Upper lobe of left lung (tissue), 6 donors: ENCODE measurements at regions not wholly inside any gene's neighbourhood (a gene's known extent, or its start where the extent isn't known, plus 50 kb on each side); places are given as distances from the start of the nearest gene placed in this dataset.

ENCODE experiments used
- ATAC-seq, 2 donors: fragments of 200-7000 bp; cut with Tn5 transposase; one replicate each; pipeline ENCODE4 v1.9.1; 2022; ENCODE audit warnings: mild to moderate bottlenecking in 2 of 2, moderate library complexity in 2 of 2; ENCODE audit not compliant: low FRiP score in 2 of 2
- DNase-seq, 2 donors: peaks; one replicate each; pipeline ENCODE4 v3.0.0-alpha.2; 2019 to 2020
- H3K27ac ChIP-seq, 4 donors: fragments of 200-600 bp; sonication (generic); one replicate each; pipeline ENCODE4 v1.5.1; 2016 to 2019
- H3K27me3 ChIP-seq, 4 donors: fragments of 200-600 bp; sonication (generic); one replicate each; pipeline ENCODE4 v1.5.1; 2017 to 2019
- H3K36me3 ChIP-seq, 4 donors: fragments of 200-600 bp; sonication (generic); one replicate each; pipeline ENCODE4 v1.5.1; 2016 to 2019
- H3K4me1 ChIP-seq, 4 donors: fragments of 200-600 bp; sonication (generic); one replicate each; pipeline ENCODE4 v1.5.1; 2018 to 2019
- H3K4me3 ChIP-seq, 4 donors: fragments of 200-600 bp; sonication (generic); one replicate each; pipeline ENCODE4 v1.5.1; 2017 to 2019; ENCODE audit warnings: mild to moderate bottlenecking in 2 of 4, moderate library complexity in 1 of 4
- H3K9me3 ChIP-seq, 4 donors: fragments of 200-600 bp; sonication (generic); one replicate each; pipeline ENCODE4 v1.5.1; 2018 to 2019
- CTCF ChIP-seq, 6 experiments: fragments of 450-650 bp in 4 of 6; fragments of 200-600 bp in 2 of 6; sonication (generic) in 2 of 6; IDR thresholded peaks; one replicate each; pipeline ENCODE4 v1.5.1; 2016 to 2019; ENCODE audit warnings: antibody characterized with exemption in 6 of 6
- EP300 ChIP-seq, 4 donors: sonication (generic); formaldehyde crosslinking; IDR thresholded peaks; one replicate each; pipeline ENCODE4 v1.5.1; 2017; ENCODE audit warnings: antibody characterized with exemption in 4 of 4, control low read depth in 2 of 4
- POLR2A ChIP-seq, 4 donors: fragments of 450-650 bp; IDR thresholded peaks; one replicate each; pipeline ENCODE4 v1.5.1; 2016 to 2017; ENCODE audit warnings: antibody characterized with exemption in 4 of 4, mild to moderate bottlenecking in 2 of 4
- POLR2AphosphoS5 ChIP-seq, 2 donors: sonication (generic); formaldehyde crosslinking; IDR thresholded peaks; one replicate each; pipeline ENCODE4 v1.5.1; 2017; ENCODE audit warnings: antibody characterized with exemption in 2 of 2
- WGBS, 2 donors: methylation state at CpG; one replicate each; pipeline ENCODE4 v1.1.5; 2017 to 2018; 5-methylcytosine and 5-hydroxymethylcytosine counted together
- donor health status: DM: no; HTN: no; CAD: no; lungs with moderate emphysema.
- donor health status: DM: no; HTN: yes; CAD: no; lungs with severe emphysema.

- no peak for TF ChIP-seq POLR2A (IDR thresholded peaks at IDR 0.05)
- TF ChIP-seq EP300 (IDR thresholded peaks at IDR 0.05): no peak
- no peak for TF ChIP-seq POLR2AphosphoS5 (IDR thresholded peaks at IDR 0.05)
- TF ChIP-seq CTCF (IDR thresholded peaks at IDR 0.05): no peak
- H3K9me3 ChIP-seq: no peaks in the 10 kb centered on the region
- no peak overlapping the region for H3K4me3 ChIP-seq
- ATAC-seq (no peak), DNase-seq (no peak)
- H3K27ac ChIP-seq: peak overlapping the region in 1 of 4 donors; percentile 4
- peaks cover 0 to 16% (median 2%) of the 10 kb centered on the region in 4 donors for H3K4me1 ChIP-seq
- H3K27me3 ChIP-seq: no peaks in the 10 kb centered on the region
- 17 to 26% methylated on average over 2 of the region's 2 CpGs for WGBS, 2 donors
- no peaks in the 10 kb centered on the region for H3K36me3 ChIP-seq
These were observed 211.4 kb upstream of the CCDC150 start for GRCh38 chr2:196427986-196428634.

GRCh38 chr2:196431076-196431475 is 208.4 kb upstream of the CCDC150 start:
- 39% methylated on average over 2 of the region's 2 CpGs for WGBS, 2 donors
- Histone ChIP-seq H3K27me3 (no peaks in the 10 kb centered on the region), H3K27ac (no peak overlapping the region), H3K36me3 (no peaks in the 10 kb centered on the region), H3K9me3 (no peaks in the 10 kb centered on the region), H3K4me3 (no peak overlapping the region), H3K4me1 (peaks cover 0 to 16% (median 5%) of the 10 kb centered on the region in 4 donors)
- DNase-seq (no peak), ATAC-seq (no peak)
- TF ChIP-seq POLR2A (IDR thresholded peaks at IDR 0.05) (no peak), CTCF (IDR thresholded peaks at IDR 0.05) (no peak), POLR2AphosphoS5 (IDR thresholded peaks at IDR 0.05) (no peak), EP300 (IDR thresholded peaks at IDR 0.05) (no peak)

DNA sequence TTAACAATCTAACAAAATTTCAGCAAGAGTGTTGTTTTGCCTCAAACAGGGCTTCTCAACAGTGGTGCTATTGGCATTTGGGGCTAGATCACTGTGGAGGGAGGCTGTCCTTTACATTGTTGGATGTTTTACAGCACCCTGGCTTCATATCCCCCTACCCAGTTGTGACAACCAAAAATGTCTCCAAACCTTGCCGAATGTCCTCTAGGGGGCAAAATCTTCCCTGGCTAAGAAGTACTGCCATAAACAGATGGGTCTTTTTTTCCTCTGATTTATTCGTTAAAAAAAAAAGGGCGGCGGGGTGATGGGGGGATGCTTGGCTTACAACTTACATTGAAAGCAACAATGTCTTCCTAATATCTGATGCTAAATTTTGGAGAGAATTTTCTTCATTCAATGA is 207.6 kb upstream of the CCDC150 start:
- ATAC-seq (no peak), DNase-seq (no peak)
- WGBS, 2 donors: 58 to 63% methylated on average over 4 of the region's 4 CpGs
- H3K9me3 ChIP-seq: no peaks in the 10 kb centered on the region
- H3K27ac ChIP-seq: no peak overlapping the region
- H3K27me3 ChIP-seq: no peaks in the 10 kb centered on the region
- H3K4me1 ChIP-seq: peaks cover 0 to 16% (median 5%) of the 10 kb centered on the region in 4 donors
- H3K4me3 ChIP-seq: no peak overlapping the region
- H3K36me3 ChIP-seq: no peaks in the 10 kb centered on the region
- no peak for TF ChIP-seq POLR2AphosphoS5 (IDR thresholded peaks at IDR 0.05)
- TF ChIP-seq CTCF (IDR thresholded peaks at IDR 0.05): peak in 2 of 6 experiments; percentile 6 to 15

- no peak overlapping the region for H3K27ac ChIP-seq
- WGBS, 2 donors: 96 to 97% methylated on average over 13 of the region's 13 CpGs
- no peaks in the 10 kb centered on the region for H3K36me3 ChIP-seq
- H3K4me3 ChIP-seq: no peak overlapping the region
- no peak for ATAC-seq
- H3K9me3 ChIP-seq: no peaks in the 10 kb centered on the region
- peak in 1 of 2 donors; percentile 29 for DNase-seq
- peaks cover 0 to 9% (median 5%) of the 10 kb centered on the region in 4 donors for H3K4me1 ChIP-seq
- H3K27me3 ChIP-seq: no peaks in the 10 kb centered on the region
- no peak for TF ChIP-seq CTCF (IDR thresholded peaks at IDR 0.05)
- no peak for TF ChIP-seq POLR2AphosphoS5 (IDR thresholded peaks at IDR 0.05)
- TF ChIP-seq EP300 (IDR thresholded peaks at IDR 0.05): no peak
- no peak for TF ChIP-seq POLR2A (IDR thresholded peaks at IDR 0.05)
These were observed 206.4 kb upstream of the CCDC150 start for GRCh38 chr2:196433116-196433515.

DNA sequence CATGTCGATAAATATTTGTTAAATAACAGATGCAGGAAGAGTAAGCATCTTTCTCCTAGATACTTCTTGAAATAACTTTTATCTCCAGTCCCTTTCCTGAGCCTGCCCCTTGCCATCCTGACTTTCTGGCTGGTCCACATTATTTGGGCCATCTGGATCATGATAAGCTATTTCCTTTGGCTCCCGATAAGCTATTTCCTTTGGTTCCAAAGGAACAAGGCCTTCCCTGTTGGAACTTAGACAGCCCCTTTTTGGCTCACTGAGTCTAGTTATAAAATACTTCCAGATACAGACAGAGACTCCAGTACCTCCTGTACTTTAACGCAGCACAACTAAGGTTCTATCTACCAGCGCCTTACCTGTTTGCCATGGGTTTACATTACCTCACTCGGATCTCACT is 205.3 kb upstream of the CCDC150 start:
- H3K4me1 ChIP-seq: peaks cover 0 to 7% (median 5%) of the 10 kb centered on the region in 4 donors
- no peak for ATAC-seq
- WGBS, 2 donors: 70 to 83% methylated on average over 5 of the region's 5 CpGs

More for the DNA sequence above, 205.3 kb upstream of the CCDC150 start:
- no peak for DNase-seq
- Histone ChIP-seq H3K4me3 (no peak overlapping the region), H3K36me3 (no peaks in the 10 kb centered on the region), H3K27me3 (no peaks in the 10 kb centered on the region), H3K27ac (peak overlapping the region in 1 of 4 donors; percentile 8), H3K9me3 (no peaks in the 10 kb centered on the region)
- no peak for TF ChIP-seq POLR2A (IDR thresholded peaks at IDR 0.05)
- TF ChIP-seq CTCF (IDR thresholded peaks at IDR 0.05): no peak
- peak in 2 of 4 donors; percentile 12 to 47 for TF ChIP-seq EP300 (IDR thresholded peaks at IDR 0.05)
- peak; percentile 37 to 59 for TF ChIP-seq POLR2AphosphoS5 (IDR thresholded peaks at IDR 0.05)
